Fibroblast of the aortic adventitia (primary cell): ENCODE measurements at regions not wholly inside any gene's neighbourhood (a gene's known extent, or its start where the extent isn't known, plus 50 kb on each side); places are given as distances from the start of the nearest gene placed in this dataset.

Experiments used
- DNase-seq: peaks from one replicate; pipeline ENCODE4 v3.0.0-alpha.2; 2010; ENCODE audit warnings: low read depth
- H3K4me3 ChIP-seq: 2 replicates; pipeline ENCODE4 v1.5.1; 2011; ENCODE audit warnings: low read depth, mild to moderate bottlenecking, control low read depth, low read length, moderate library complexity
- CTCF ChIP-seq: IDR thresholded peaks from 2 replicates; pipeline ENCODE4 v1.5.1; 2011; ENCODE audit warnings: mild to moderate bottlenecking, low read length, control low read depth, inconsistent platforms; ENCODE audit not compliant: insufficient read depth

- TF ChIP-seq CTCF, result no peak
- no peak for DNase-seq
- no peak overlapping the region for H3K4me3 ChIP-seq
Measured at GRCh38 chr11:134666273-134667174, 254.5 kb upstream of the B3GAT1 start.

GRCh38 chr11:134665571-134666270 is 253.7 kb upstream of the B3GAT1 start:
- H3K4me3 ChIP-seq, result no peak overlapping the region
- no peak for DNase-seq
- TF ChIP-seq CTCF, result no peak

- H3K4me3 ChIP-seq, result no peak overlapping the region
- no peak for TF ChIP-seq CTCF
- no peak for DNase-seq
Measured at GRCh38 chr11:134665188-134665535, 253.1 kb upstream of the B3GAT1 start.

- no peak for TF ChIP-seq CTCF
- H3K4me3 ChIP-seq, result no peak overlapping the region
- DNase-seq, result no peak
Measured at GRCh38 chr11:134664447-134665187, 252.6 kb upstream of the B3GAT1 start.

- TF ChIP-seq CTCF, result no peak
- DNase-seq, result no peak
- no peak overlapping the region for H3K4me3 ChIP-seq
Measured at GRCh38 chr11:134663506-134664313, 251.7 kb upstream of the B3GAT1 start.
